ENCODE measurements at regions not wholly inside any gene's neighbourhood (a gene's known extent, or its start where the extent isn't known, plus 50 kb on each side); places are given as distances from the start of the nearest gene placed in this dataset.

- TF ChIP-seq CTCF (IDR thresholded peaks at IDR 0.05; ENCODE audit: low read depth, low read length) (no peak), POLR2A (IDR thresholded peaks at IDR 0.05; ENCODE audit: extremely low read depth, insufficient read length) (no peak), MAX (IDR thresholded peaks at IDR 0.05; ENCODE audit: low read depth, low read length) (no peak)
These were observed 381.3 kb upstream of the SLC24A2 start for GRCh38 chr9:20170122-20170521.
